HCT116 (cell line): ENCODE measurements at regions not wholly inside any gene's neighbourhood (a gene's known extent, or its start where the extent isn't known, plus 50 kb on each side); places are given as distances from the start of the nearest gene placed in this dataset.

Source experiments
- ATAC-seq: fragments of 200-7000 bp; cut with Tn5 transposase; 2 replicates; pipeline ENCODE4 v1.9.1; 2020; ENCODE audit warnings: mild to moderate bottlenecking, moderate library complexity
- BruUV-seq: library from RNA; stranded (reverse); fragments of 400-500 nt; replicated peaks from 2 replicates; lab custom pipeline; 2021; lab: Mats Ljungman, UMichigan
- CTCF ChIA-PET: fragments of 300-600 bp; sonication (Branson Sonifier 250); formaldehyde crosslinking; loops from one replicate; lab custom pipeline; 2021; ENCODE audit warnings: antibody characterized with exemption; lab: Charles Lee
- POLR2A ChIA-PET: fragments of 300-600, 350-600 bp; sonication (Branson Sonifier 250); formaldehyde crosslinking; loops from one replicate; lab custom pipeline; 2021; ENCODE audit warnings: antibody characterized with exemption; lab: Charles Lee
- RAD21 ChIA-PET, 2 experiments: fragments of 300-600 bp; sonication (Branson Sonifier 250); formaldehyde crosslinking; loops; one replicate each; lab custom pipeline; 2023; ENCODE audit warnings: low total read pairs in 2 of 2; ENCODE audit not compliant: uncharacterized antibody in 2 of 2, unreplicated experiment in 2 of 2, low non-redundant PET in 1 of 2; lab: Charles Lee
- DNase-seq: peaks from one replicate; pipeline ENCODE4 v3.0.0-alpha.2; 2010; ENCODE audit warnings: low read depth, low spot score
- H2AFZ ChIP-seq: fragments of 200-600 bp; shearing (Covaris generic), sonication (generic); 2 replicates; pipeline ENCODE4 v1.6.1; 2017; ENCODE audit warnings: low read depth, mixed run types, mixed read lengths, antibody characterized with exemption, low read length; ENCODE audit not compliant: poor library complexity, severe bottlenecking
- H3K27ac ChIP-seq: 2 replicates; pipeline ENCODE4 v1.5.1; 2012; ENCODE audit warnings: low read depth, low read length
- H3K27me3 ChIP-seq: fragments of 200-600 bp; sonication (generic); 2 replicates; pipeline ENCODE4 v1.6.1; 2016; ENCODE audit warnings: mixed run types, low read length, mixed read lengths; ENCODE audit not compliant: insufficient read depth
- H3K36me3 ChIP-seq, 2 experiments: fragments of 200-500 bp in 1 of 2; fragments of 200-600 bp in 1 of 2; sonication (Bioruptor generic) in 1 of 2; sonication (generic) in 1 of 2; 2 replicates each; pipeline versions ENCODE4 v1.5.1 to v1.6.1; 2014 to 2016; ENCODE audit warnings: low read length in 2 of 2, inconsistent platforms in 1 of 2, mixed read lengths in 1 of 2, mixed run types in 1 of 2; ENCODE audit not compliant: insufficient read depth in 2 of 2, control insufficient read depth in 1 of 2
- H3K4me1 ChIP-seq, 2 experiments: fragments of 200-600 bp in 1 of 2; sonication (generic) in 1 of 2; 2 replicates each; pipeline versions ENCODE4 v1.5.1 to v1.6.1; 2012 to 2017; ENCODE audit warnings: low read length in 2 of 2, inconsistent platforms in 1 of 2, mild to moderate bottlenecking in 1 of 2, mixed read lengths in 1 of 2, mixed run types in 1 of 2, moderate library complexity in 1 of 2; ENCODE audit not compliant: insufficient read depth in 2 of 2, control insufficient read depth in 1 of 2
- H3K4me2 ChIP-seq: fragments of 200-600 bp; sonication (generic); 2 replicates; pipeline ENCODE4 v1.6.1; 2017; ENCODE audit warnings: mixed run types, low read length, mixed read lengths
- H3K4me3 ChIP-seq, 2 experiments: fragments of 200-600 bp in 1 of 2; sonication (generic) in 1 of 2; replicated peaks in 1 of 2; 2 replicates each; pipeline ENCODE4 v1.5.1; 2011 to 2016; ENCODE audit warnings: low read length in 2 of 2, control low read depth in 1 of 2, low read depth in 1 of 2, mild to moderate bottlenecking in 1 of 2, mixed read lengths in 1 of 2, mixed run types in 1 of 2
- H3K79me2 ChIP-seq: fragments of 200-600 bp; sonication (generic); 2 replicates; pipeline ENCODE4 v1.6.1; 2017; ENCODE audit warnings: mild to moderate bottlenecking, mixed run types, low read length, moderate library complexity, mixed read lengths; ENCODE audit not compliant: insufficient read depth
- H3K9ac ChIP-seq: fragments of 200-600 bp; sonication (generic); 2 replicates; pipeline ENCODE4 v1.6.1; 2016; ENCODE audit warnings: low read length, mixed read lengths
- H3K9me2 ChIP-seq: fragments of 200-600 bp; sonication (generic), shearing (Covaris generic); 2 replicates; pipeline ENCODE4 v1.6.1; 2017; ENCODE audit warnings: mixed run types, mild to moderate bottlenecking, moderate library complexity; ENCODE audit not compliant: insufficient read depth
- H3K9me3 ChIP-seq, 2 experiments: fragments of 200-500 bp in 1 of 2; fragments of 200-600 bp in 1 of 2; sonication (Bioruptor generic) in 1 of 2; sonication (generic) in 1 of 2; 2 replicates each; pipeline ENCODE4 v1.6.1; 2014 to 2017; ENCODE audit warnings: low read length in 2 of 2, mixed read lengths in 2 of 2, inconsistent platforms in 1 of 2, low read depth in 1 of 2, mild to moderate bottlenecking in 1 of 2, mixed run types in 1 of 2, moderate library complexity in 1 of 2; ENCODE audit not compliant: control insufficient read depth in 1 of 2, insufficient read depth in 1 of 2
- H4K20me1 ChIP-seq: fragments of 200-600 bp; sonication (generic), shearing (Covaris generic); 2 replicates; pipeline ENCODE4 v1.6.1; 2017; ENCODE audit warnings: mixed run types, mild to moderate bottlenecking, moderate library complexity; ENCODE audit not compliant: insufficient read depth
- CBX3 ChIP-seq: IDR thresholded peaks from 2 replicates; pipeline ENCODE4 v1.6.1; 2012; ENCODE audit warnings: low read depth
- CEBPB ChIP-seq: IDR thresholded peaks from 2 replicates; pipeline ENCODE4 v1.6.1; 2012; ENCODE audit warnings: low read depth
- EZH2phosphoT487 ChIP-seq: fragments of 200-600 bp; IDR thresholded peaks from 2 replicates; pipeline ENCODE4 v1.6.1; 2018; ENCODE audit warnings: antibody characterized with exemption, borderline replicate concordance
- JUND ChIP-seq: IDR thresholded peaks from 2 replicates; pipeline ENCODE4 v1.6.1; 2012
- MAX ChIP-seq: IDR thresholded peaks from 2 replicates; pipeline ENCODE4 v1.6.1; 2012
- POLR2AphosphoS5 ChIP-seq: IDR thresholded peaks from 2 replicates; pipeline ENCODE4 v1.6.1; 2011; ENCODE audit warnings: mild to moderate bottlenecking, low read depth, low read length, moderate library complexity
- REST ChIP-seq: IDR thresholded peaks from 2 replicates; pipeline ENCODE4 v1.6.1; 2012; ENCODE audit warnings: low read depth
- SRF ChIP-seq: IDR thresholded peaks from 2 replicates; pipeline ENCODE4 v1.6.1; 2012; ENCODE audit warnings: low read depth
- TCF7L2 ChIP-seq: IDR thresholded peaks from 2 replicates; pipeline ENCODE4 v1.7.0; 2011; ENCODE audit warnings: borderline replicate concordance, inconsistent platforms; ENCODE audit not compliant: insufficient read depth, insufficient read length; ENCODE audit errors: extremely low read depth
- YY1 ChIP-seq: IDR thresholded peaks from 2 replicates; pipeline ENCODE4 v1.6.1; 2011; ENCODE audit warnings: low read length, low read depth, moderate library complexity, mild to moderate bottlenecking; ENCODE audit not compliant: insufficient replicate concordance; ENCODE audit errors: extremely low read depth
- ZFX ChIP-seq: fragments of 450-650 bp; IDR thresholded peaks from 2 replicates; pipeline ENCODE4 v1.6.1; 2017
- intact Hi-C: fragments of 100-400 bp; cut with micrococcal nuclease; formaldehyde crosslinking; loops from 2 replicates; pipeline ENCODE4 v1.10.0; 2022

GRCh38 chr14:43001731-43002130 lies 1395.1 kb downstream of the LRFN5 start:
- TF ChIP-seq MAX: no peak
- TF ChIP-seq ZFX: no peak
- no peak for TF ChIP-seq CBX3
- no peak for TF ChIP-seq JUND
- no peak for TF ChIP-seq SRF
- no peak for TF ChIP-seq POLR2AphosphoS5
- TF ChIP-seq TCF7L2: no peak
- TF ChIP-seq CEBPB: no peak
- H3K9me3 ChIP-seq: peaks cover 21 to 27% of the 10 kb centered on the region in 2 experiments; a peak in 2 of 4 replicates

DNA sequence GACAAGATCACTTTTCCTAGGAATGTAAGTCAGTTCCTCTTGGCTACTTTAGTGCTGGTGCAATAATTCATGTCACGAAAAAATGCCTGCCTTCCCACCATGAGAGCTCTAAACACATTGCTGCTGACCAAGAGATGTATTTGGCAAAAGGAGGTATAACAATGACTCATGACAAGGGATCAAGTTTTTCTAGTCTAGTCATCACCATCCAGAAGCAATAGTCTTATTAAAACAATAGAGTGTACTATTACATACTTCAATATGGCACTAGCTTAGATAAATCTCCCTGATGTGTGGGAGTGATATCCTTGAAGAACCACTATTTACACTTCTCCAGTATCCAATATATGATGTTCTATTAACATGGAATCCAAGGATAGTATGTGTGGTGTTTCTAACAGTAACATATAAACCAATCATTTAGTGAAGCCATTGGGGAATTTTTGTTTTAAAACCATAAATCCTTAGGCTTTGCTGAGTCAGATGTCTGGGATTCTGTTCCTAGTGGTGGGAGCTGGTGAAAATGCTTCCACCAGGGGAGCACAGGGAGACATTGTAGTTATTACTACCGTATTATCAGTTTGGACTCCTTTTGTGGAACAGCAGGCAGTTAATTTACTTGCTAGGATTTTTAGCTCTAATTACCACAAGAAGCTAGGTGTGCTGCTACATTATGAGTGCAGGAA lies 1387.5 kb downstream of the LRFN5 start:
- Histone ChIP-seq H3K27me3 (no peaks in the 10 kb centered on the region), H3K79me2 (no peaks in the 10 kb centered on the region), H3K36me3 (no peaks in the 10 kb centered on the region), H4K20me1 (no peaks in the 10 kb centered on the region), H3K9me2 (no peaks in the 10 kb centered on the region), H3K9ac (no peak overlapping the region), H3K4me1 (no peaks in the 10 kb centered on the region), H3K9me3 (no peaks in the 10 kb centered on the region), H2AFZ (no peak overlapping the region), H3K4me2 (no peak overlapping the region), H3K27ac (no peak overlapping the region), H3K4me3 (no peak overlapping the region)
- TF ChIP-seq TCF7L2 (no peak), REST (no peak), CBX3 (no peak), YY1 (no peak), EZH2phosphoT487 (no peak)
- intact Hi-C loops: no loop called here
- BruUV-seq: no TSS peak
- DNase-seq: no peak
- CTCF ChIA-PET: no interaction called here
- POLR2A ChIA-PET: no interaction called here
- RAD21 ChIA-PET: no interaction called here
- ATAC-seq: no peak

More at GRCh38 chr14:43001731-43002130, 1395.1 kb downstream of the LRFN5 start:
- Histone ChIP-seq H3K4me2 (no peak overlapping the region), H3K9ac (no peak overlapping the region), H3K79me2 (no peaks in the 10 kb centered on the region), H3K9me2 (no peaks in the 10 kb centered on the region), H3K36me3 (no peaks in the 10 kb centered on the region), H3K4me1 (no peaks in the 10 kb centered on the region), H4K20me1 (no peaks in the 10 kb centered on the region), H2AFZ (no peak overlapping the region), H3K4me3 (no peak overlapping the region), H3K27me3 (no peaks in the 10 kb centered on the region), H3K27ac (no peak overlapping the region)
- RAD21 ChIA-PET: no interaction called here
- CTCF ChIA-PET: no interaction called here
- DNase-seq: no peak
- POLR2A ChIA-PET: no interaction called here
- intact Hi-C loops: no loop called here
- BruUV-seq: no TSS peak
- ATAC-seq: no peak
